Spleen (tissue), 7 donors: ENCODE measurements at regions not wholly inside any gene's neighbourhood (a gene's known extent, or its start where the extent isn't known, plus 50 kb on each side); places are given as distances from the start of the nearest gene placed in this dataset.

Experiments used
- POLR2A ChIP-seq, 3 donors: fragments of 450-650 bp; IDR thresholded peaks; one replicate each; pipeline ENCODE4 v1.5.1; 2017; ENCODE audit warnings: antibody characterized with exemption in 3 of 3, mild to moderate bottlenecking in 1 of 3
- TF ChIP-seq, protein P1 (sequence below), 11 experiments: fragments of 200-600 bp in 7 of 11; fragments of 450-650 bp in 4 of 11; sonication (generic) in 4 of 11; IDR thresholded peaks in 8 of 11; conservative IDR thresholded peaks in 3 of 11; 1 replicate in 7 of 11; 2 replicates in 4 of 11; pipeline versions ENCODE4 v1.4.0 to v1.8.0; 2016 to 2021; ENCODE audit warnings: antibody characterized with exemption in 11 of 11, inconsistent platforms in 4 of 11, mild to moderate bottlenecking in 1 of 11
- donor health status: DM: no; HTN: no; CAD: no; lungs with moderate emphysema.
- donor health status: DM: no; HTN: no; CAD: no.
- donor health status: DM: no; HTN: no; CAD: no.

DNA sequence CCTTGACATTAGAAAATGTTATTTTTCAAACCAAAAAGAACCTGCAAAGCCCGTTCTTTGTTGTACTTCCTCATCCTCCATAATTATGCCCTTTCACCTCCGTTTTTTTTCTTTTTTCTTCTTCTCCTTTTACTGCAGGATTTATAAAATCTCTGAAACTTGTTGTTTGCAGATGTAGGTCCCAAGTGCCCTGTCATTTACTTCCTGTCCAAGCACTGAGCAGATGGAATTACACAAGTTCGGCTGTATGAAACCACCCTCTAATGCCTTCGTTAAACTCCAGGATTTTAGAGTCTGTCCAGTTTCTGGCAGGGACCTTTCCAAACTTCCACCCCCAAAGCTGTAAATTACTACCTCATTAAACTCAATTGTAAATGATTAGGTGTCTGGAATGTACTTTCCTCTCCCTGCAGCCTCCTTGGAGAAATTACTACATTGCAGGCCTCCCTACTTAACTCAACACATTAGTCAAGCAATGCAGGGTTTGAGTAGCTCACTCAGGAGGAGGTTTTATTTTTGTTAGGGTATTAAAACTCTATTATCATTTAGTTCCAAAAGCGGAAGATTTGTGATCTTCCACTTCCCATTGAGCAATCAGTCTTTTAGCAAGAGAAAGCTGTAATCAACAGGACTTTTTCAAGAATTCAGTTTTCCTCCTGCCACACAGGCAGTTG lies 125.6 kb upstream of the LPAR1 start:
- TF ChIP-seq, protein P1, sequence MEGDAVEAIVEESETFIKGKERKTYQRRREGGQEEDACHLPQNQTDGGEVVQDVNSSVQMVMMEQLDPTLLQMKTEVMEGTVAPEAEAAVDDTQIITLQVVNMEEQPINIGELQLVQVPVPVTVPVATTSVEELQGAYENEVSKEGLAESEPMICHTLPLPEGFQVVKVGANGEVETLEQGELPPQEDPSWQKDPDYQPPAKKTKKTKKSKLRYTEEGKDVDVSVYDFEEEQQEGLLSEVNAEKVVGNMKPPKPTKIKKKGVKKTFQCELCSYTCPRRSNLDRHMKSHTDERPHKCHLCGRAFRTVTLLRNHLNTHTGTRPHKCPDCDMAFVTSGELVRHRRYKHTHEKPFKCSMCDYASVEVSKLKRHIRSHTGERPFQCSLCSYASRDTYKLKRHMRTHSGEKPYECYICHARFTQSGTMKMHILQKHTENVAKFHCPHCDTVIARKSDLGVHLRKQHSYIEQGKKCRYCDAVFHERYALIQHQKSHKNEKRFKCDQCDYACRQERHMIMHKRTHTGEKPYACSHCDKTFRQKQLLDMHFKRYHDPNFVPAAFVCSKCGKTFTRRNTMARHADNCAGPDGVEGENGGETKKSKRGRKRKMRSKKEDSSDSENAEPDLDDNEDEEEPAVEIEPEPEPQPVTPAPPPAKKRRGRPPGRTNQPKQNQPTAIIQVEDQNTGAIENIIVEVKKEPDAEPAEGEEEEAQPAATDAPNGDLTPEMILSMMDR (IDR thresholded peaks at IDR 0.05 in 8 of 11, conservative IDR thresholded peaks at IDR 0.05 in 3 of 11), result no peak
- TF ChIP-seq POLR2A (IDR thresholded peaks at IDR 0.05), result no peak
